ENCODE measurements at regions not wholly inside any gene's neighbourhood (a gene's known extent, or its start where the extent isn't known, plus 50 kb on each side); places are given as distances from the start of the nearest gene placed in this dataset.

- TF ChIP-seq CTCF (IDR thresholded peaks at IDR 0.05) (no peak), POLR2A (IDR thresholded peaks at IDR 0.05) (no peak)
These were observed 342.9 kb upstream of the DCC start for GRCh38 chr18:51997129-51997528.

All from heart left ventricle (tissue), 13 donors.